Adrenal gland (tissue), 9 donors: ENCODE measurements at regions not wholly inside any gene's neighbourhood (a gene's known extent, or its start where the extent isn't known, plus 50 kb on each side); places are given as distances from the start of the nearest gene placed in this dataset.

Source experiments
- DNase-seq, 7 donors: peaks; one replicate each; pipeline ENCODE4 v3.0.0-alpha.2; 2019 to 2020
- H3K27ac ChIP-seq, 5 donors: fragments of 200-600 bp; sonication (generic) in 4 of 5; 1 replicate in 3 of 5; 2 replicates in 2 of 5; pipeline versions ENCODE4 v1.5.1 to v1.8.0; 2016 to 2020; ENCODE audit warnings: mild to moderate bottlenecking in 1 of 5
- H3K27me3 ChIP-seq: fragments of 200-600 bp; 2 replicates; pipeline ENCODE4 v1.8.0; 2021
- H3K36me3 ChIP-seq, 2 donors: fragments of 200-600 bp; replicated peaks in 1 of 2; 1 replicate in 1 of 2; 2 replicates in 1 of 2; pipeline versions ENCODE4 v1.5.1 to v1.8.0; 2018 to 2022
- H3K4me1 ChIP-seq, 2 donors: fragments of 200-600 bp; replicated peaks in 1 of 2; 1 replicate in 1 of 2; 2 replicates in 1 of 2; pipeline versions ENCODE4 v1.5.1 to v1.8.0; 2018 to 2021
- H3K4me3 ChIP-seq, 4 donors: fragments of 200-600 bp; sonication (generic) in 3 of 4; one replicate each; pipeline ENCODE4 v1.5.1; 2016 to 2018
- H3K9me3 ChIP-seq, 3 donors: fragments of 200-600 bp; sonication (generic) in 1 of 3; replicated peaks in 1 of 3; 1 replicate in 2 of 3; 2 replicates in 1 of 3; pipeline versions ENCODE4 v1.5.1 to v1.8.0; 2016 to 2021
- POLR2A ChIP-seq, 2 donors: fragments of 450-650 bp; IDR thresholded peaks; one replicate each; pipeline ENCODE4 v1.6.1; 2017; ENCODE audit warnings: antibody characterized with exemption in 2 of 2, mild to moderate bottlenecking in 2 of 2, moderate library complexity in 1 of 2
- WGBS, 4 donors: extraction: QIAGEN DNeasy Blood & Tissue Kit in 2 of 4; methylation state at CpG; one replicate each; pipeline versions ENCODE4 v1.1.5 to v1.1.7; 2013 to 2017; 5-methylcytosine and 5-hydroxymethylcytosine counted together
- intact Hi-C, 2 donors: fragments of 100-400 bp; cut with DNase I; formaldehyde crosslinking; loops; one replicate each; pipeline versions ENCODE4 v1.14.1 to v1.15.0; 2022 to 2023
- TF ChIP-seq, protein P1 (sequence below), 6 experiments: fragments of 450-650 bp in 4 of 6; fragments of 200-600 bp in 2 of 6; sonication (generic) in 1 of 6; IDR thresholded peaks; 1 replicate in 5 of 6; 2 replicates in 1 of 6; pipeline versions ENCODE4 v1.5.1 to v1.8.0; 2016 to 2021; ENCODE audit warnings: antibody characterized with exemption in 6 of 6, mild to moderate bottlenecking in 2 of 6, moderate library complexity in 1 of 6
- donor health status: healthy with polysubstance abuse.
- donor health status: Bipolar disorder and iron deficiency.
- donor health status: DM: yes; HTN: yes; CAD: no.
- donor health status: DM: no; HTN: no; CAD: no.
- donor health status: DM: no; HTN: no; CAD: no.

DNA sequence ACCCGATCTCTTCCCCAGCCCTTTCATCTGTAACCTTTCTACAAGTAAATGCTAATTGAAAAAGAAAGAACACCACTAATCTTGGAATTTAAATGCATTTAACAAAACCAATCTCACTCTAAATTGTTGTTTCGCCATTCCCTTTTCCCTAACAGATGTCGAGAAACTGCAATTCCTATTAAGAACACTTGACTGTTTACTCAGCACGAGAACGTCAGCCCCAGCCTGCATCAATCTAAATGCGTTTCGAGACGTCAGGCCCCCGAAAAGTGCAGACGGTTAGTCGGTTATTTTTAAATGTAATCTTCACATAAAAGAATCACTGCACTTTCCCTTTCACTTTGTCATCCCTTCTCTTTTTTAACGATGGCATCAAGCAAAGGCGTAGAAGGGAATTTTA lies 837.6 kb downstream of the VRK1 start:
- peak overlapping the region in 1 of 4 donors; percentile 33 for H3K4me3 ChIP-seq
- H3K27ac ChIP-seq, result no peak overlapping the region
- 18 to 19% (median 19%) methylated on average over 13 of the region's 13 CpGs for WGBS, 4 donors
- peaks cover 9% of the 10 kb centered on the region for H3K27me3 ChIP-seq
- no peaks in the 10 kb centered on the region for H3K9me3 ChIP-seq
- H3K36me3 ChIP-seq, result no peaks in the 10 kb centered on the region
- peak in 2 of 7 donors; percentile 2 to 55 for DNase-seq
- peaks cover 0 to 4% of the 10 kb centered on the region in 2 donors for H3K4me1 ChIP-seq
- TF ChIP-seq POLR2A (IDR thresholded peaks at IDR 0.05), result no peak
- TF ChIP-seq, protein P1, sequence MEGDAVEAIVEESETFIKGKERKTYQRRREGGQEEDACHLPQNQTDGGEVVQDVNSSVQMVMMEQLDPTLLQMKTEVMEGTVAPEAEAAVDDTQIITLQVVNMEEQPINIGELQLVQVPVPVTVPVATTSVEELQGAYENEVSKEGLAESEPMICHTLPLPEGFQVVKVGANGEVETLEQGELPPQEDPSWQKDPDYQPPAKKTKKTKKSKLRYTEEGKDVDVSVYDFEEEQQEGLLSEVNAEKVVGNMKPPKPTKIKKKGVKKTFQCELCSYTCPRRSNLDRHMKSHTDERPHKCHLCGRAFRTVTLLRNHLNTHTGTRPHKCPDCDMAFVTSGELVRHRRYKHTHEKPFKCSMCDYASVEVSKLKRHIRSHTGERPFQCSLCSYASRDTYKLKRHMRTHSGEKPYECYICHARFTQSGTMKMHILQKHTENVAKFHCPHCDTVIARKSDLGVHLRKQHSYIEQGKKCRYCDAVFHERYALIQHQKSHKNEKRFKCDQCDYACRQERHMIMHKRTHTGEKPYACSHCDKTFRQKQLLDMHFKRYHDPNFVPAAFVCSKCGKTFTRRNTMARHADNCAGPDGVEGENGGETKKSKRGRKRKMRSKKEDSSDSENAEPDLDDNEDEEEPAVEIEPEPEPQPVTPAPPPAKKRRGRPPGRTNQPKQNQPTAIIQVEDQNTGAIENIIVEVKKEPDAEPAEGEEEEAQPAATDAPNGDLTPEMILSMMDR (IDR thresholded peaks at IDR 0.05), result no peak
- intact Hi-C loops, result no loop called here

DNA sequence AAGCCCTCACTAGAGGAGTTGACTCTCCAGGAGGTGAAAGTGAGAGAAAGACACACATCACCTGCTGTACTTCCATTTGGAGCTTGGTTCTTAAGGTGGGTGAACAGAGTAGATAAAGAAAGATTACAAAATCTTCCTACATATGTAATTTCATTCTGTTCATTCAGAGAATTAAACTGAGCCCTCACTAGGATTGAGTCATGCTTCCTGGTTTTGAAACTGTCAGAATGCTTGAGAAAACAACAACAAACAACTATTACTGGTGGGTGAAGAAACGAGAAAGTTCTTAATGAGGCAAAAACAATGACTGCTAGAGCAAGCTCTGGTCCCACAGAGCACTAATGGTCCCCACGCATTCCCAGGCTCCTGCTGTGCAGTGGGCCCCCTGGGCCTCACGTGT lies 841.7 kb downstream of the VRK1 start:
- intact Hi-C loops, result no loop called here
- no peaks in the 10 kb centered on the region for H3K36me3 ChIP-seq
- peaks cover 5% of the 10 kb centered on the region for H3K27me3 ChIP-seq
- H3K9me3 ChIP-seq, result no peaks in the 10 kb centered on the region
- H3K4me3 ChIP-seq, result no peak overlapping the region
- H3K27ac ChIP-seq, result no peak overlapping the region
- peaks cover 0 to 4% of the 10 kb centered on the region in 2 donors for H3K4me1 ChIP-seq
- 51 to 60% (median 56%) methylated on average over 3 of the region's 3 CpGs for WGBS, 4 donors
- no peak for TF ChIP-seq POLR2A (IDR thresholded peaks at IDR 0.05)
- TF ChIP-seq, protein P1 (IDR thresholded peaks at IDR 0.05), result no peak
- DNase-seq, result no peak

DNA sequence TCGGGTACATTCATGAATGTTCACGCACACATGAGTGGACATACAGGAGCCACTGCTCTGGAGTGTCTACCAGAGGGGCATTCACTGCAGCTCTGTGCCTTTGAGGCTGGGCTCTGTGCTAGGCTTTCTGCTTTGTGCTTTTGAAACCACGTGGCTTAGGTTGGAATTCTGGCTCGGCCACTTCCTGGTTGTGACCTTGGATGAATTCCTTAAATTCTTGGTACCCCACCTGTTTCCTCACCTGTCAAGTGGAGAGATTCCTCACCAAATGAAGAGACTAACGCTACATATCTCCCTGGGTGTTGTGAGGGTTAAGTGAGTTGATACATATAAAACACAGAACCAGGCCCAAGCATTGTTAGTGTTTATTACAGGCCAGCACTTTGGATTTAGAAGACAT lies 842.8 kb downstream of the VRK1 start:
- Histone ChIP-seq H3K27me3 (no peaks in the 10 kb centered on the region), H3K4me3 (no peak overlapping the region), H3K9me3 (no peaks in the 10 kb centered on the region), H3K4me1 (no peaks in the 10 kb centered on the region), H3K27ac (no peak overlapping the region), H3K36me3 (no peaks in the 10 kb centered on the region)
- intact Hi-C loops, result no loop called here
- DNase-seq, result no peak
- 64 to 81% (median 78%) methylated on average over 5 of the region's 5 CpGs for WGBS, 4 donors
- TF ChIP-seq, protein P1 (IDR thresholded peaks at IDR 0.05), result no peak

DNA sequence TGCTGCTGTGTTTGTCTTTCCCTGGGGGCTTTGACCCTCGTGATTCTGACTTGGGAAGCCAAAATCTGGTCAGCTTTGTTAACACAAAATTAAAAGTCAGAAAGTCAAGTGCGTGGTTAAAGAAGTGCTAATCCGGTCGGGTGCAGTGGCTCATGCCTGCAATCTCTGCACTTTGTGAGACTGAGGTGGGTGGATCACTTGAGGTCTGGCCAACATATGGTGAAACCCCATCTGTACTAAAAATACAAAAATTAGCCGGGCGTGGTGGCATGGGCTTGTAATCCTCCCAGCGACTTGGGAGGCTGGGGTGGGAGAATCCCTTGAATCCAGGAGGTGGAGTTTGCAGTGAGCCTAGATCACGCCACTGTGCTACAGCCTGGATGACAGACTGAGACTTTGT lies 844.6 kb downstream of the VRK1 start:
- H3K4me1 ChIP-seq, result no peaks in the 10 kb centered on the region
- no peak overlapping the region for H3K27ac ChIP-seq
- DNase-seq, result no peak
- WGBS, 4 donors, result 67 to 82% (median 73%) methylated on average over 8 of the region's 8 CpGs
- intact Hi-C loops, result no loop called here
- no peak overlapping the region for H3K4me3 ChIP-seq
- H3K27me3 ChIP-seq, result no peaks in the 10 kb centered on the region
- H3K36me3 ChIP-seq, result no peaks in the 10 kb centered on the region
- no peaks in the 10 kb centered on the region for H3K9me3 ChIP-seq
- no peak for TF ChIP-seq POLR2A (IDR thresholded peaks at IDR 0.05)
- TF ChIP-seq, protein P1 (IDR thresholded peaks at IDR 0.05), result no peak
